Right kidney (tissue), 1 donor: ENCODE measurements at regions not wholly inside any gene's neighbourhood (a gene's known extent, or its start where the extent isn't known, plus 50 kb on each side); places are given as distances from the start of the nearest gene placed in this dataset.

Experiments
- DNase-seq: peaks from one replicate; pipeline ENCODE4 v3.0.0-alpha.2; 2016

DNA sequence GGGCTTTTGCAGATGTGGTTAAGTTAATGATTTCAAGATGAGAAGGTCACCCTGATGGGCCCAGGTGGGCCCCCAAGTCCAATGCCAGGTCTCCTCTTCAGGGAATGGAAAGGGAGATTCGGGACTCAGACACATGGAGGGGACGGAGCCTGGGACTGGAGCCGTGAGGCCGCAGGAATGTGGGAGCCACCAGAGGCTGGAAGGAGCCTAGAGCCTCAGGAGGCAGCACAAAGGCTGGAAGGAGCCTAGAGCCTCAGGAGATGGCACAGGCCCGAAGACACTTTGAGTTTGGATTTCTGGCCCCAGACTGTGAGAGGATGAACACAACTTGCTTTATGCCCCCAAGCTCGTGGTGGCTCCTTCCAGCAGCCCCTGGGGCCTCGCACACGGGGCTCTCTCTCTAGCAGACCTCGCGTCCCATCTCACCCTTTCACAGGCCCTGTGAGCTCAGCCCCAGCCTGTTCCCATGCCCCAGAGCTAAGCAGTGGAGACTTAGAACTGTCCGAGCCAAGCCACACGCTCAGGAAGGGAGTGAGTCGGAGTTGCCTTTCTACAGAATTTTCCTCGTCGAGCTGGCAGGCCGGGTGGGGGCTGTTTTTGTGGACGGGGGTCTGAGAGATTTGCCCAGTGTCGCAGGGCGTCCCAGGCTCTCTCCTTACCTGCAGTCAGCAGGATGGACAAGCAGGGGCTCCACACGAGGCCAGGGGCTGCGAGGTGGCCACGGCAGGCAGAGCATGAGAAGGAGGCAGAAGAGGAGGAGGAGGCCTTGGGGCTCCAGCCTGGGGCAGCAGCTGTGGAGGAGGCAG lies 937.6 kb downstream of the BRD1 start:
- DNase-seq, result no peak

DNA sequence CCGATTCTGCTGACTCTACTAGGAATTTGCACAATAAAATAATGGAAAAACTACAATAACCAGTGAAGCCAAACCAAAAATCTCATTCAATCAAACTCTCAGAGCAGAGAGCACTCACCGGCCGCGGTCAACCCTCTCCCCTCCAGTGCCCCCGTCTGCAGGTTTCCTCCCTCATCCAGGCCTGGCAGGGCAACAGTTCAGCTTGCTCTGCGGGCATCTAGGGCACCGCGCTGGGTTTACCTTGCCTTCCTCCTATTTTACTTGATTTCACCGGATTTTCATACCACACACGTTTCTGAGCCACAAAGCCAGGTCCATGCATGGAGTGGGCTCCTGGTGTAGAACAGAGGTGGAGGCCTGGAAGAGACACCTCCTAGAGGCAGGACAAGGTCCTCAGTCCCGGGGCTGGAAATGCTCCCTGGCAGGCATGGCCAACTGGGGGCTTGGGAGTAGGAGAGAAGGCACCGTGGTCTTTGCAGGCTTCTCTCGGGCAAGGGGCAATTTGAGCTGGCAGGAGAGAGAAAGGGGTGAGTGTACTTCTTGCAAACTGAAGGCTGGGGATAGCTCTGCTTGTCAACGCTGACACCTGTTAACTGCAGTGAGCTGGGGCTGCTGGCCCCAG lies 938.4 kb downstream of the BRD1 start:
- no peak for DNase-seq

DNA sequence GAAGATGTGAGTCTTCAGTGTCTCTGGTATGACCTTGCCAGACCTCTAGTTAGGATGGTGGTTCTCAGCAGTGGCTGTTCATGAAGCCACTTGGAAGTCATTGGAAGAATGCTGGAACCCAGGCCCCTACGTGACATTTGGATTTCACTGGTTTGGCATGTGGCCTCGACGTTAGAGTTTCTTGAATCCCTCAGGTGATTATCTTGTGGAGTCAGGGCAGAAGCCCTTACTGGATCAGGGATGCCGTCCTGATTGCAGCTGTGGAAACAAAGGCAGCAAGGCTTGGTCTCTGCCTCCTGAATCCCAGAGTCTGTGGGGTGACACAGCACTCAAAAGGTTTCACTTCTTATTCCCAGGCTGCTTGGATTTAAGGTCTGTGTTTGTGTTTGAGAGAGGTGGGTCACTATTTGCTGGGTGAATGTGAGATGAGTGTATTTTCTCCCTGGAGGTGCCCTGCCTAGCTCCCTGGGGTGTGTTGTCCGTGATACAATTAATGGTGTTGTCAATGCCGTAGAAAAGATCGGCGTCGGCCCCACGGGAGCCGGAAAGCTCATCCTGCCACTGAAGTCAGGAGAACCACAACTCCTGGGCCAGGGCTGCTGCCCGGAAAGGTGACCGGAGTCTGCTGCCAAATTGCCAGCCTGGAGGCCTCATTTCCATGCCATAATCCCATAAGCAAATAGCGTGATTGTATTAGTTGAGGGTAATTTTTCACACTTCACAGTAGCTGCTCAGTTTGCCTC lies 939.0 kb downstream of the BRD1 start:
- no peak for DNase-seq

DNA sequence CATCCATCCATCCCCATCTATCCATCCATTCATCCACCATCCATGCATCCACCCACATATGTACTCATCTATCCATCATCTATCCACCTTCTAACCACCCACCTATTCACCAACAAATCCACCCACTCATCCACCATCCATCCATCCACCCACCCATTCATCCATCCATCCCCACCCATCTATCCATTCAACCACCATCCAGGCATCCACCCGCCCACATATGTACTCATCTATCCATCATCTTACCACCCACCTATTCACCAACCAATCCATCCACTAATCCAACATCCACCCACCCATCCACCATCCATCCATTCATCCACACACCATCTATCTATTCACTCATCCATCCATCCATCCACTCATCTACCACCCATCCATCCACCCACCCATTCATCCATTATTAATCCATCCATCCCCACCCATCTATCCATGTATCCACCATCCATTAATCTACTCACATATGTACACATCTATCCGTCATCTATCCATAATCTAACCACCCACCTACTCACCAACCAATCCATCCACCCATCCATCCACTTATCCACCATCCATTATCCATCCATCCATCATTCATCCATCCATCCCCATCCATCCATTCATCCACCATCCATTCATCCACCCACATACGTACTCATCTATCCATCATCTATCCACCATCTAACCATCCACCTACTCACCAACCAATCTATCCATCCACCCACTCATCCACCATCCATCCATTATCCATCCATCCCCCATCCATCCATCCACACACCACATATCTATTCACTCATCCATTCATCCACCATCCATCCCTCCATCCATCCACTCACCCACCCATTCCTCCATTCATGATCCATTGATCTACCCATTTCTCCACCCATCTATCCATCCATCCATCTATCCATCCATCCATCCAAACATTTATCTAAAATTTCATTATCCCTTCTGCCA lies 940.0 kb downstream of the BRD1 start:
- DNase-seq, result no peak

DNA sequence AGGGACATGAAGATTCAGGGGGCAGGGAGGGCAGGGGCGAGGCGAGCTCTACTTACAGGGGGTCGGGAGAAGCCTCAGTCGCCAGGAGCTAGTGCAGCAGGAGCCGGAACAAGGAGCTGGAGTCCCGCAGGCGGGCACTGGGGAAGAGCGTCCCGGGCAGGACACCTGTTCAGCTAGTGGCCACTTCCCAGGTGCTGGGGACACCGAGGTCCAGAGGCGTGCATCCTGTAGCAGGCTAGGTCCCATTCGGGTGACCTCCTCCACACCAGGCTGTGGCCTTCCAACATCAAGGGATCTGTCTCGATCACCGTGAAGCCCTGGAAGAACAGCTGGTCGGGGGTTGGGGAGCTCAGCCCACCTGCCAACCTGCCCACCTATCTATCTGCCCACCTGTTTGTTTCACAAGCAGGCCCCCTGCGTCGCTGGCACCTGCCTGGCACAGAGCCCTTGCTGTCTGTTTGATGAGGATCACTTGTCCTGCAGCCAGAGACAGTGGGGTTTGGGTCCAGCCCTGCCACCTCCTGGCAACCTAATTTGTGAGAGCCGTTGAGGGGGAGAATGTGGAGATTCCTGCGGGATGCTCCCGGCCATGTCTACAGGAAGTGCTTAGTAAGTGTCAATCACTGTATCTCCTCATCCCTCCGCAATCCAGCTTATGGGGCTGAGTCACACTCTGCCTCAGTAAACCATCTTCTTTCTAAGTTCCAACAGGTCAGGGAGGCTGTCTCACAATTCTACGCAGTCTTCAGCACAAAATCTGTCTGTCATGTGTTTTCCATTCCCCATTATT lies 940.9 kb downstream of the BRD1 start:
- no peak for DNase-seq

DNA sequence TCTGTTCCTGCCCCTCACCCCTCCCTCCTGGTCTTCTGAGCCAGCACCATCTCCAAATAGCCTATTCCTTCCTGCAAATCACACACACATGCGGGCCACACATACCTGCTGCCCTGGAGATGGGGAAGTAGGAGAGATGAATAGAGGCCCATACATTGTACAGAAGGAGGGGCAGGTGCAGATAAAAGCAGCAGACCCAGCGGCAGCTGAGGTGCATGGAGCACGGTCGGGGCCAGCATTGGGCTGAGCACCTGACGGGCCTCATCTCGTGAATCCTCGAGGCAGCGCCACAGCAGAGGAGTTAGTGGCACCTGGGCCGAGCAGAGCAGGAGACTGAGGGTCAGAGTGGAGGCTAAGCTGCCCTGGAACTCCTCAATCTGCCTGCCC lies 941.8 kb downstream of the BRD1 start:
- no peak for DNase-seq

DNA sequence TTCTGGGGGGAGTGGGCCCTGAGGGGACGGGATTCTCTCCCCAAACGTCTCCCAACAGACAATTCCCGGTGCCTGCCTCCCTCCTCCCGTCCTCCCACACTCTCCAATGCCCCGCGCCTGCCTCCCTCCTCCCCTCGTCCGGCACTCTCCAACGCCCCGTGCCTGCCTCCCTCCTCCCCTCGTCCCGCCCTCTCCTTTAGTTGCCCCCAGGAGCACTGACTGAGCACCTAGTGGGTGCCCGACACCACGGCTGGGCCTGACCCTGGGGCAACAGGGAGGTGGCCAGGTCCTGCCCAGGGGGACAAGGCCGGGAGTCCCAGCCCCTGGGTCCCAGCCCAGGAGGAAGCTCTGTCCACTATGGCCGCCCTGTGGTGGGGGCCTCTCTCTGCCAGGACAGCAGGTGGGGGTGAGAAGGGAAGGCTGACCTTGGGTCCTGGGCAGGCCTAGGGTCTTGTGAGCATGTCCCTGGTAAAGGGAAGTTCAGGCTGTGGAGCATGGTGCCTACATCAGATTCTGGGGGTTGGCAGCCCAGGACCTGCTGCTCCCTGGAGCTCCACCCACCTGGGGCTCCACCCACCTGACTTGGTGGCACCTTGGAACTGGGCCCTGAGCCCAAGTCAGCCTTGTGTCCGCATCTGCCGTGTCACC lies 942.3 kb downstream of the BRD1 start:
- DNase-seq, result no peak

DNA sequence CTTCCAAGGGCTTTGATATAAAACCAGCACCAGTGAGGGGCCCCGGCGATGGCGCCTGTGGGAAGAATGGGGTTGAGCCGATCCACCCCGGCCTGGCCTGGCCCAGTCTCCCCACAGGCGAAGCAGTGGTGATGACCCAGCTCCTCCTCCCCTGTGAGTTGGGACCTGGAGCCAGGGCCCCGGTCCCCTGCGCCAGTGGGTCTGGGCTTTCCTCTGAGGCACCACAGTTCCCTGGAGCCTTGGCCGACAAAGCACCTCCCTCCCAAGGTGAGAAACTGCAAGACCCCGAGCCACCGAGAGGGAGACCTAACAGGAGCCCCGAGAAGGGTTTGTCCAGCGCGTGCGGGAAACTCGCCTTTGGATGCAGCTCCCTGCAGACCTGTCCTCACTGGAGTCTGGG lies 942.9 kb downstream of the BRD1 start:
- no peak for DNase-seq

DNA sequence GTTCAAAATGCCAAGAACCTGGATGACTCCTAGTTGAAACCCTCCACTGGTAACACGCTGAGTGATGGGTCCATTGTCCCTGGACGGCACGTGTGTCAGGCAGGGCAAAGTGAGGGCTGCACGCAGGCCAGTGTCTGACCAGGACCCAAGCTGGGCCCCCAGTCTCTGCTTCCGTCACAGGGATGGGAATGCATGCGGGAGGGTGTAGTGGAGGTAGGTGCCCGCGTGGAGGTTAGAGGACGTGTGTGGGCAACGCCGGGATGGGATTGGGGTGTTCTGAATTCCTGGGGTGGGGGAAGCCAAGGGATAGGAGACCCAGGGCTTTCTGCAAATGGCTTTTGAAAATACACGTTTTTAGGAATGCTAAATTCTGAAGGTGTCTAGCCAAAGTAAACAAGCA lies 943.3 kb downstream of the BRD1 start:
- no peak for DNase-seq

DNA sequence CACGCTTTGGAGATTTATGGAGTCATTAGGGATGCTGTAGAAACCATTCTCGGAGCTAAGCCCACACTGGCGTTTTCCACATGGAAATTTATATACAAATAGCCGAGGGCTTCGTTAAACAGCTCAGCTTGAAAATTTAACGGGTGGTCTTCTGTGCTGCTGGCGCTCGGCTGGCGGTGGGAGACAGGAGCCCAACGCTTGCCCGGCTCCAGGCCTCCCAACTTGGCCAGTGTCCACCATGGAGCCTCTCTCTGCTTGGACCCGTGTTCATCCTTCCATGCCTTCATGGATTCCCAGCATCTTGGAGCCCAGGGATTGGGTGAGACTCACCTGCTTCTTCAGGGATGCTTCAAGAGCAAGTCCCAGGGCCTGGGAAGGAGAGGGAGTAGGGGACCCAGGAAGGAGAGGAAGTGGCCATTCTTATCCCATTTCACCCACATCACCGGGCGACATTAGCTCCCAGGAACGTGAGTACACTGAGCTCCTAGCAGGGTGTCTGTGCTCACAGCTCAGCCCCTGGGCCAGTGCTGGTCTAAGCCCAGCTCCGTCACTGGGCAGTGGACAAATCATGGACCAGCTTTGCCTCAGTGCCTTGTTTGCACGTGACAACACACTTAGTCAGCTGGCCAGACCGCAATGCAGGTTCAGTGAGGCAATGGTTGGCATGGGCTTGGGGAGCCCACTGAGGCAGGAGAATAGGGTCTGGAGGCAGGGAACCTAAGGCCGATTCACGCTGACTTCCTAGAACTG lies 944.3 kb downstream of the BRD1 start:
- no peak for DNase-seq

DNA sequence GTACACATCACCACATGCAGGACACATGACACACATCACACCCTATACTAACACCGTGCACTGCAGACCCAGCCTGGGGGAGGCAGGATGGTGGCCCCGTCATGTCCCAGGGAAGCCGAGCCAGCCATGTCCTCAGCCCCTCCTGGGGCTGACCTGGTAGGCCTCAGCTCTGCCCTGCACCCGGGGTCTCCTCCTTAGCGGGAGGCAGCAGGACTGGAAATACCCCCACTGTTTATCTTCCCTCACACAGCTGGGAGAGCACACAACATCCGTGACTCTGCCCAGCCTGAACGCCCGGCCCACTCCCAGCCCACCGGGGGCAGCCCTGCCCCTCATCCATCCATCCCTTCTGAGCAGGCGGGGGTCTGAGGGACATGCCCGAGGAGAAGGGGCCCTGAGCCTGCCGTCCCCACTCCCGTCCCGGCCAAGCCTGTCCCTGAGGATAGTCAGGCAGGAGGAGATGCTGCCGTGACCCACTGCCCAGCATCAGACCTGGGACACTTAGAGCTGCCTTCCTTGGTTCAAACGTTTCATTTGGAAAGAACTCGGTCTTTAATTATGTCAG lies 945.0 kb downstream of the BRD1 start:
- DNase-seq, result no peak

DNA sequence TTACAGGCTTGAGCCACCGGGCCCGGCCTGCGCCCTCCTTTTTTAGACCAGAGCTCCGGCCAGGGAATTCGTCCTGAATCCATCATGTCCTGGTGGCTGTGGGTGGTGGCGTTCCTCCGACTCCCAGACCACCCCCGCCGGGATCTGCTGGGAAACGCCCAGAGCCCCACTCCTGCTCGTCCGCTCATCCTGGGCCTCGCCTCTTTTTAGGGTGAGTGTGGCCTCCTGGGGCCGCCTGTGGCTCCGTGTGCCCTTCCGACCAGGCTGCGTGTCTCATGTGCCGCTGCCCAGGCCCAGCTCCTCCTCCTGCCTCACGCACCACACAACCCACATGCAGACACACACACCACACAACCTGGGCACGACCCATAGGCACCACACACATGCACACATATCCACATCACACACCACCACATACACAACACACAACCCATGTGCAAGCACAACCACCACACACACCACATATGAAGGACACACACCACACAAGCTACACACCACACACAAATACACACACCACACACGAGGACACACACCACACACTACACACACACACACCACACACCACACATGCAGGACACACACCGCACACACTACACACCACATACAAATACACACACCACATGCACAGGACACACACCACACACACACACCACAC lies 946.2 kb downstream of the BRD1 start:
- DNase-seq, result no peak

DNA sequence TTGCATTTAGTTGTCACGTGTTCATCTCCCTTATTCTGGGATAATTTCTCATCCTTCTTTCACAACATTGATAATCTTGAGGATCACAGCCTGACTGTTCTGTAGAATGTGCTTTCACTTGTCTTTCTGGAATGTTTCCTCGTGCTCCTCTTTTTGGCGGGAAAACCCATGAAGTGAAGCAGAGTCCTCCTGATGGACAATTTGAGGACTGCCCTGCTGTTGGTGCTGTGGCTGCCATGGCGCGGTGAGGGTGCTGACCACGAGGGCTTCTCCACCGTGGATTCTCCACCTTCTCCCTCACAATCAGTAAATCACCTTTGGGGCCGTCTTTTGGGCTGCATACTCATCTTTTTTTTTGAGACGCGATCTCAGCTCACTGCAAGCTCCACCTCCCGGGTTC lies 946.9 kb downstream of the BRD1 start:
- no peak for DNase-seq

DNA sequence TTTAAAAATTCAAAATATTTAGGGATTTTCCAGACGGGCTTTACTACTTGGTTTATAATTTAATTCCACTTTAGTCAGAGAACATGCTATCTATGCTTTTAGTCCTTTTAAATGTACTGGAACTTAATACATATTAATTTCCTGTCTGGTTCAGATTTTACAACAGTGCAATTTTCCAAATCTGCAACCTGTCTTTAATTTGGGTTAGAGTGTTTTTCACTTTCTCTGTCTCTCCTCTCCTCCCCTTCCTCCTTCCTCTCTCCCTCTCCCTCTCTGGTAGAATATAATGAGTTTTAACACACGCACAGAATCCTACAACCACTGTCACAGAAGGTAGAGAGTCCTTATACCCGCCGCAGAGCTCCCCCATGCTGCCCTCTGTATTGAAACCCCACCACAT lies 950.7 kb downstream of the BRD1 start:
- DNase-seq, result no peak

DNA sequence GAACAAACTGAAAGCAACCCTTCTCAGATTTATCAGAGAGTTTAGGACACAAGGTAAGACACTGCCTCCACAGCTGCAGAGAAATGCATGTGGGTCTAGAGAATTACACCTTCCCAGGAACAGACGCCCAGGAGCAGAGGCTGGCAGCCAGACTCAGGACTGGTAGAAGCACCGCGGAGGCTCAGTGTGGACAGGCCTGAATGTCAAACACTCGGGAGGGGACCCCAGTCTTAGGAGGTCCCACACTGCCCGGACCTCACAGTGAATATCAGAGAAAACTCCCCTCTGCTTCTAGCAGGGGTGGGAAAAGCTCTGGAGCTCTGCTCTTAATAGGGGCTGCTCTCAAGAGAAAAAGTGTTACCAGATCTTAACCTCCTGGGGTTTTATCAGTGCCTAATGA lies 952.7 kb downstream of the BRD1 start:
- no peak for DNase-seq

DNA sequence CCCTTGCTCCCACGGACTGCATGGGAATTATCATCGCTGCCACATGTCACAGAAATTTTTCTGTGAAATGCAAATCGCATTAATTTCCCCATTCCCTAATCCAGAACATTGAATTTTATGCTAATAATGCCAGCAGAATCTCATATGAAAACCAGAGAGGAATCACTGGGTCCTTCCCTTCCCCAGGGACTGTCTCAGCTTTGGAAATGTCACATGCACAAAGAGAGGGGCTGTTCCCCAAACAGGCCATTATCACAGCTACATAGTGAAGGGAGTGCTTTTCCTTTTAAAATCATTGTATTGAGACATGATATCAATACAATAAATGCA lies 954.5 kb downstream of the BRD1 start:
- no peak for DNase-seq

DNA sequence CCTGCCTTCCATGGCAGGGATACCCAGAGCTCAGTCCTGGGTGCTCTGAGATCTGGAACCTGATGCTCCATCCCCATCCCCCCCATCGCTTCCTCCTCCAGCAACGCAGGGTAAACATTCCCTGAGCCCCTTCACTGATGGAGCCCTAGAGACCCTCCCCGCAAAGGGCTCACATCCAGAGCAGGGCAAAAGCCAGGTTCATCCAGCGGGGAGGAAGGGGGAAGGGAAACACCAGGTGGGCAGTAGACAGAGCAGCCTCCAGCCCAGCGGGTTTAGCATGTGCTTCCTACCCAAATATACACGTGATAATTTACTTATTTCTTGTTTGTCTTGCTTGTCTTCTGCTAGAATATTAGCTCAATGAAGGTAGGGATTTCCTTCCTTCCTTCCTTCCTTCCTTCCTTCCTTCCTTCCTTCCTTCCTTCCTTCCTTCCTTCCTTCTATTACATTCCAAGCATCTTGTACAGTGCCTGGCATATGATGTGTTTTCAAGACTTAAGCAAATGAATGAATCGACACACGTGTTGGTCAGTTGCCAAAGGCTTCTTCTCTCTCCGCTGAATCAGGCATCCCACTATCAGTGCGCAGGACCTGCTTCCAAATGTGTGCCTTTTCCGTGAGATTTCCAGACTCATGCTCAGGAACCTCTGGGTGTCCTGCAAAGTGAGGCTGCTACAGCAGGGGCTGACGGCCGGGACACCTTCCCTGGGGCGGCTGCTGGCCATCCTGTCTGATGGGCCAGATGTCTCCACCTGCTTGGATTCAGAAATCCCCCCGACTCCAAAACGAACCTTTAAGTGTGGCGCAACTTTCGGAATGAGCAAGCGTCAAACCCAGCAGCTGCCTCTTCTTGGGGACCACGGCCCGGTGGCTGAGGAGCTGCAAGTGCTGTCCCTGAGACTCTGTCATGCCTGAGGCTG lies 955.1 kb downstream of the BRD1 start:
- no peak for DNase-seq

DNA sequence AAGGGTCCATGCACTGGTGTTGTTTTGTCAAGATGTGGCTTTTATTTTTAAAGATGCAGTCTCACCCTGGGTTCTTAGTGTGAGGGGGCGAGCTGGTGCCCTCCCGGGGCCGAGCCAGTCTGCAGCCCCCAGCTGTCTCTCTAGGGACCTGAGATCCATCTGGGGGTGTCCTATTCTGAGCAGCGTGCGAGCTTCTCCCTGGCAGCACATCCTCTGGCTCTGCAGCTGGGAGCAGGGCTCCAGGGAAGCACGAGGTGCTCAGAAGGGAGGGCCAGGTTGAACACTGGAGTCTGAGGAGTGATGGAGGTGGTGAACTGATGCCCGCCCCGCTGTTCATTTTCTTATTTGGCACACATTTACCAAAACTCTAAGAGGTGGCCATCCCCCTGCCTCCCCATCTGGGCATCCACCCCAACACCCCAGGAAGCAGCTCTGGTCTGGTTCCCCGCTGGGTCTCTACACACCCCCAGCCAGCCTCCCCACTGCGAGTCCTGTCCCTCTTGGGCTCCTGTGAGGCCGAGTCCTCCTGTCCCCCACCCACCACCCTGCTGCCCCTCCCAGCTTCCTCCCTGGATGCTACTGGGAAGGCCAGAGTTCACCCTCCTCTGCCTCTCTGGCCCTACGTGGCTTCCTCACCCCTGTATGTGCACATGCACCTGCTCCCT lies 956.4 kb downstream of the BRD1 start:
- DNase-seq, result no peak
